DND-41 (cell line): ENCODE measurements at regions not wholly inside any gene's neighbourhood (a gene's known extent, or its start where the extent isn't known, plus 50 kb on each side); places are given as distances from the start of the nearest gene placed in this dataset.

Source experiments
- CTCF ChIP-seq: IDR thresholded peaks from 2 replicates; pipeline ENCODE4 v1.5.1; 2012; ENCODE audit warnings: borderline replicate concordance, low read length, moderate library complexity, mild to moderate bottlenecking; ENCODE audit not compliant: poor library complexity, severe bottlenecking; ENCODE audit errors: extremely low read depth
- EZH2 ChIP-seq: IDR thresholded peaks from 3 replicates; pipeline ENCODE4 v1.6.1; 2012; ENCODE audit warnings: borderline replicate concordance, low read depth, mild to moderate bottlenecking, moderate library complexity, low read length, inconsistent platforms; ENCODE audit not compliant: severe bottlenecking

- TF ChIP-seq EZH2 (no peak), CTCF (no peak)
These were observed 343.5 kb upstream of the FOXK1 start for GRCh38 chr7:4338556-4338955.
